Gastrocnemius medialis (tissue), 4 donors: ENCODE measurements at regions not wholly inside any gene's neighbourhood (a gene's known extent, or its start where the extent isn't known, plus 50 kb on each side); places are given as distances from the start of the nearest gene placed in this dataset.
"Not testable (repeated sequence)": the region's sequence is repeated elsewhere in the genome, so short reads cannot be mapped to it uniquely, and the experiment has no call there.

ENCODE experiments used
- ATAC-seq, 2 donors: fragments of 150-250 bp; one replicate each; pipeline ENCODE4 v1.9.1; 2016
- DNase-seq, 2 donors: peaks; one replicate each; pipeline ENCODE4 v3.0.0-alpha.2; 2019
- H3K27ac ChIP-seq, 4 donors: fragments of 200-600 bp; sonication (generic); 1 replicate in 1 of 4; 2 replicates in 3 of 4; pipeline ENCODE4 v1.5.1; 2016 to 2018; ENCODE audit warnings: mild to moderate bottlenecking in 2 of 4, moderate library complexity in 1 of 4
- H3K27me3 ChIP-seq, 3 donors: fragments of 200-600 bp; sonication (generic) in 2 of 3; 1 replicate in 1 of 3; 2 replicates in 2 of 3; pipeline versions ENCODE4 v1.5.1 to v1.6.0; 2016 to 2019; ENCODE audit warnings: mild to moderate bottlenecking in 1 of 3, moderate library complexity in 1 of 3
- H3K36me3 ChIP-seq, 2 donors: fragments of 200-600 bp; sonication (generic) in 1 of 2; one replicate each; pipeline ENCODE4 v1.5.1; 2017 to 2018
- H3K4me1 ChIP-seq, 2 donors: fragments of 200-600 bp; sonication (generic) in 1 of 2; one replicate each; pipeline ENCODE4 v1.5.1; 2016 to 2017; ENCODE audit warnings: mild to moderate bottlenecking in 2 of 2
- H3K4me3 ChIP-seq, 4 donors: fragments of 200-600 bp; sonication (generic) in 3 of 4; 1 replicate in 1 of 4; 2 replicates in 3 of 4; pipeline ENCODE4 v1.5.1; 2016 to 2019; ENCODE audit warnings: mild to moderate bottlenecking in 2 of 4
- H3K9me3 ChIP-seq, 3 donors: fragments of 200-600 bp; sonication (generic) in 2 of 3; 1 replicate in 1 of 3; 2 replicates in 2 of 3; pipeline ENCODE4 v1.5.1; 2016 to 2019
- POLR2A ChIP-seq, 2 donors: fragments of 450-650 bp; IDR thresholded peaks; one replicate each; pipeline ENCODE4 v1.6.1; 2017; ENCODE audit warnings: antibody characterized with exemption in 2 of 2, mild to moderate bottlenecking in 2 of 2, moderate library complexity in 2 of 2
- in situ Hi-C, 4 donors: fragments of 200-750 bp; cut with MboI; loops; one replicate each; pipeline versions ENCODE4 v1.15.0 to v1.8.0; 2017; ENCODE audit warnings: low sequenced_read_pairs in 4 of 4
- intact Hi-C: fragments of 100-400 bp; cut with DNase I; formaldehyde crosslinking; loops from one replicate; pipeline ENCODE4 v1.15.1; 2023; ENCODE audit warnings: low total_unique reads
- TF ChIP-seq, protein P1 (sequence below), 5 experiments: fragments of 450-650 bp in 3 of 5; fragments of 200-600 bp in 2 of 5; sonication (generic) in 2 of 5; IDR thresholded peaks in 4 of 5; conservative IDR thresholded peaks in 1 of 5; 1 replicate in 4 of 5; 2 replicates in 1 of 5; pipeline ENCODE4 v1.5.1; 2016 to 2019; ENCODE audit warnings: antibody characterized with exemption in 5 of 5, mild to moderate bottlenecking in 3 of 5, moderate library complexity in 3 of 5

DNA sequence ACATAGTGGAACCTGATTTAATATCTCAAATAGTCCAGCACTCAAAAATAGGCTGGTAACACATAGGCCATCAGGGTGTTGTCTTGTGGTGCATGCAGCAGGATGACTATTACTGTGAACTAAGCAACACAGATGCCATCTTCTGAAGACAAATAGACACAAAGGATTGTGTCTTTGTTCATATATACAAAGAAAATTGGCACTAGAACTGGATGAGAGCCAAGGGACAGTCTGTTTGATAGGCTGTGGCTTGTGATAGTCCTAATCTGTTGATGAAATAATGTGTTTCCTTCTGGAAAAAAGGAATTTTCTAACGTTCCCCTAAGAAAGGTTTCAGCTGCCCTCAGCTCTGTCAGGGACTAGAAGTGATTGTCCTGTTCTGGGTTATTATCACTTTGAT is 129.8 kb downstream of the TPBG start:
- no peak for ATAC-seq
- TF ChIP-seq, protein P1, sequence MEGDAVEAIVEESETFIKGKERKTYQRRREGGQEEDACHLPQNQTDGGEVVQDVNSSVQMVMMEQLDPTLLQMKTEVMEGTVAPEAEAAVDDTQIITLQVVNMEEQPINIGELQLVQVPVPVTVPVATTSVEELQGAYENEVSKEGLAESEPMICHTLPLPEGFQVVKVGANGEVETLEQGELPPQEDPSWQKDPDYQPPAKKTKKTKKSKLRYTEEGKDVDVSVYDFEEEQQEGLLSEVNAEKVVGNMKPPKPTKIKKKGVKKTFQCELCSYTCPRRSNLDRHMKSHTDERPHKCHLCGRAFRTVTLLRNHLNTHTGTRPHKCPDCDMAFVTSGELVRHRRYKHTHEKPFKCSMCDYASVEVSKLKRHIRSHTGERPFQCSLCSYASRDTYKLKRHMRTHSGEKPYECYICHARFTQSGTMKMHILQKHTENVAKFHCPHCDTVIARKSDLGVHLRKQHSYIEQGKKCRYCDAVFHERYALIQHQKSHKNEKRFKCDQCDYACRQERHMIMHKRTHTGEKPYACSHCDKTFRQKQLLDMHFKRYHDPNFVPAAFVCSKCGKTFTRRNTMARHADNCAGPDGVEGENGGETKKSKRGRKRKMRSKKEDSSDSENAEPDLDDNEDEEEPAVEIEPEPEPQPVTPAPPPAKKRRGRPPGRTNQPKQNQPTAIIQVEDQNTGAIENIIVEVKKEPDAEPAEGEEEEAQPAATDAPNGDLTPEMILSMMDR (IDR thresholded peaks at IDR 0.05 in 4 of 5, conservative IDR thresholded peaks at IDR 0.05 in 1 of 5): no peak
- in situ Hi-C loops: no loop called here
- no peak overlapping the region for H3K27ac ChIP-seq
- no peaks in the 10 kb centered on the region for H3K9me3 ChIP-seq
- H3K4me3 ChIP-seq: no peak overlapping the region
- DNase-seq: no peak
- intact Hi-C loops: no loop called here
- no peaks in the 10 kb centered on the region for H3K36me3 ChIP-seq
- no peaks in the 10 kb centered on the region for H3K4me1 ChIP-seq
- H3K27me3 ChIP-seq: no peaks in the 10 kb centered on the region

DNA sequence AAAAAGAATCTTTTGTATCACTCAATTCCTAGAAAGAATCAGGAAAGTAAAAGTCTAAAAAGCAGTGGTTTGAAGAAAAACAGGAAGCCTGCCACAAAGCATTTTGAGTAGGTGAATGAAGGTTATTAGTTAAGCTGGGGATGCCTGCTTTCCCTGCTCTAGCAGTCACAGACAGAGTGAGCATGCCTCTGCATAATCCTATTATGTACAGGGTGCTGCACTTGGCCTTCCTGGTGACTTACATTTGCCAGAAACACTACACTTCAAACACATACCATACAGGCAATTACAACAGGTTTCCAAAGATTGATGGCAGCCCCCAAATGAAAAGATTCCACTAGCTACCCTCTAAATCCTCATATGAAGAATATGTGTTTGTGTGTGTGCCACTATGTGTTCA is 130.8 kb downstream of the TPBG start:
- no peaks in the 10 kb centered on the region for H3K9me3 ChIP-seq
- no peaks in the 10 kb centered on the region for H3K36me3 ChIP-seq
- H3K27me3 ChIP-seq: no peaks in the 10 kb centered on the region
- intact Hi-C loops: no loop called here
- TF ChIP-seq, protein P1 (IDR thresholded peaks at IDR 0.05 in 4 of 5, conservative IDR thresholded peaks at IDR 0.05 in 1 of 5): no peak
- no peak for TF ChIP-seq POLR2A (IDR thresholded peaks at IDR 0.05)
- no peak overlapping the region for H3K27ac ChIP-seq
- ATAC-seq (no peak), DNase-seq (no peak)
- H3K4me1 ChIP-seq: no peaks in the 10 kb centered on the region
- H3K4me3 ChIP-seq: no peak overlapping the region
- in situ Hi-C loops: no loop called here

DNA sequence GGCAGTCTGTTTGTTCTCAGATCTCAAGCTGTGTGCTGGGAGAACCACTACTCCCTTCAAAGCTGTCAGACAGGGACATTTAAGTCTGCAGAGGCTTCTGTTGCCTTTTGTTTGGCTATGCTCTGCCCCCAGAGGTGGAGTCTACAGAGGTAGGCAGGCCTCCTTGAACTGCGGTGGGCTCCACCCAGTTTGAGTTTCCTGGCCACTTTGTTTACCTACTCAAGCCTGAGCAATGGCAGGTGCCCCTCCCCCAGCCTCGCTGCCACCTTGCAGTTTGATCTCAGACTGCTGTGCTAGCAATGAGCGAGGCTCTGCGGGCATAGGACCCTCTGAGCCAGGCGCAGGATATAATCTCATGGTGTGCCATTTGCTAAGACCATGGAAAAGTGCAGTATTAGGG is 138.3 kb downstream of the TPBG start:
- H3K27ac ChIP-seq, H3K4me1 ChIP-seq, ATAC-seq, H3K4me3 ChIP-seq, in situ Hi-C loops, DNase-seq, intact Hi-C loops, H3K36me3 ChIP-seq, H3K27me3 ChIP-seq, H3K9me3 ChIP-seq: not testable (repeated sequence)

DNA sequence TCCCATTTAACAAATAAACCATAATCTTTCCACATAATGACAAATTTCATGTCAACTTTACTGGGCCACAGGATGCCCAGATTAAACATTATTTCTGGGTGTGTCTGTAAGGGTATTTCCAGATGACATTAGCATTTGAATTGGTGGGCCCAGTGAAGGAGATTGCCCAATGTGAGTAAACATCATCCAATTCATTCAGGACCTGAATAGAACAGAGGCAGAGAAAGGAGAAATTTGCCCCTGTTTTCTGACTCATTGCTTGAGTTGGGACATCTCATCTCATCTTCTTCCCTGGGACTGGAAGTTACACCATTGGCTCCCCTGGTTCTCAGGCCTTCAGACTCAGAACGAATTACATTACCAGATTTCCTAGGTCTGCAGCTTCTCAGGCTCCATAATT is 142.9 kb downstream of the TPBG start:
- DNase-seq (no peak), ATAC-seq (no peak)
- H3K4me1 ChIP-seq: no peaks in the 10 kb centered on the region
- TF ChIP-seq, protein P1 (IDR thresholded peaks at IDR 0.05 in 4 of 5, conservative IDR thresholded peaks at IDR 0.05 in 1 of 5): no peak
- no peak for TF ChIP-seq POLR2A (IDR thresholded peaks at IDR 0.05)
- in situ Hi-C loops: no loop called here
- no peaks in the 10 kb centered on the region for H3K9me3 ChIP-seq
- no peak overlapping the region for H3K27ac ChIP-seq
- no peak overlapping the region for H3K4me3 ChIP-seq
- H3K27me3 ChIP-seq: no peaks in the 10 kb centered on the region
- no peaks in the 10 kb centered on the region for H3K36me3 ChIP-seq
- intact Hi-C loops: no loop called here

DNA sequence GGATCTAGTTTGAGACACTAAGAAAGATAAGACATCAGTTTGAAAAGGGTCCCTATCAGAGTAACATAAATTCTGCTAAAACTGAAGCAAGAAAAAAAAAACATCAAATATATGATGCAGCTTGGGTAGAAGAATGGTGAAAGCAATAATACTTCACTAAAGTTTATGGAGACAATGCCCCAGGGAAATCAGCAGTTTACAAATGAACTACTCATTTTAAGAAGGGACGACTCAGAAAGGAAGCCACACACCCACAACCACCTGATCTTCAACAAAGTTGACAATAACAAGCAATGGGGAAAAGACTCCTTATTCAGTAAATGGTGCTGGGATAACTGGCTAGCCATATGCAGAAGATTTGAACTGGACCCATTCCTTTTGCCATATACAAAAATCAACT is 143.5 kb downstream of the TPBG start:
- no peak for DNase-seq
- H3K4me1 ChIP-seq: no peaks in the 10 kb centered on the region
- intact Hi-C loops: no loop called here
- H3K27ac ChIP-seq: no peak overlapping the region
- in situ Hi-C loops: no loop called here
- no peaks in the 10 kb centered on the region for H3K36me3 ChIP-seq
- no peak overlapping the region for H3K4me3 ChIP-seq
- H3K9me3 ChIP-seq: no peaks in the 10 kb centered on the region
- H3K27me3 ChIP-seq: no peaks in the 10 kb centered on the region
- no peak for ATAC-seq
- no peak for TF ChIP-seq POLR2A (IDR thresholded peaks at IDR 0.05)

DNA sequence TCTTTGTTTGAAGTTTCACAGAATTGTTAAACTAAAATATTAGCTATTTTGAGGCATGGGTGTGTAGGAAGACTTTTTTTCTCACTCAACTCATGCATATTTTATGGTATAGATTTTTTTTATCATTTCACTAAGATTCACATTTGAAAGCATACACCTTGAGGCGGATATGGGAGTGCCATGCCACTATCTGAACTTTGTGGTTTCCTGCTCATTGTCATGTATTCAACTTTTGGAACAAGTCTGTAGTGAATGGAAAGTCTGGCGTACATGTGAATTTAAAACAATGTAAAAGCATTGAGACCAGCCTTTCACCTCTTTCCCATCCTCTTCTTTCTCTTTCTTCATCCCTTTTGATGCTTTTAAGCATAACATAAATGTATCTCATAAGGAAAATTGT is 147.9 kb downstream of the TPBG start:
- in situ Hi-C loops: no loop called here

DNA sequence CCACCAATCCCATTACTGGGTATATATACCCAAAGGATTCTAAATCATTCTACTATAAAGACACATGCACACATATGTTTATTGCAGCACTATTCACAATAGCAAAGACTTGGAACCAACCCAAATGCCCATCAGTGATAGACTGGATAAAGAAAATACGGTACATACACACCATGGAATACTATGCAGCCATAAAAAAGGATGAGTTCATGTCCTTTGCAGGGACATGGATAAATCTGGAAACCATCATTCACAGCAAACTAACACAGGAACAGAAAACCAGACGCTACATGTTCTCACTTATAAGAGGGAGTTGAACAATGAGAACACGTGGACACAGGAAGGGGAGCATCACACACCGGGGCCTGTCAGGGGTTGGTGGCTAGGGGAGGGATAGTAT is 154.3 kb downstream of the TPBG start:
- H3K4me3 ChIP-seq, ATAC-seq, DNase-seq, H3K27ac ChIP-seq, H3K36me3 ChIP-seq, H3K4me1 ChIP-seq, intact Hi-C loops, H3K9me3 ChIP-seq, H3K27me3 ChIP-seq, in situ Hi-C loops: not testable (repeated sequence)

More for the DNA sequence above, 147.9 kb downstream of the TPBG start:
- Histone ChIP-seq H3K4me3 (no peak overlapping the region), H3K9me3 (no peaks in the 10 kb centered on the region), H3K27ac (no peak overlapping the region), H3K36me3 (no peaks in the 10 kb centered on the region), H3K4me1 (no peaks in the 10 kb centered on the region), H3K27me3 (no peaks in the 10 kb centered on the region)
- intact Hi-C loops: no loop called here
- no peak for ATAC-seq
- TF ChIP-seq POLR2A (IDR thresholded peaks at IDR 0.05): no peak
- TF ChIP-seq, protein P1 (IDR thresholded peaks at IDR 0.05 in 4 of 5, conservative IDR thresholded peaks at IDR 0.05 in 1 of 5): no peak
- DNase-seq: no peak
